ENCODE measurements at regions not wholly inside any gene's neighbourhood (a gene's known extent, or its start where the extent isn't known, plus 50 kb on each side); places are given as distances from the start of the nearest gene placed in this dataset.

DNA sequence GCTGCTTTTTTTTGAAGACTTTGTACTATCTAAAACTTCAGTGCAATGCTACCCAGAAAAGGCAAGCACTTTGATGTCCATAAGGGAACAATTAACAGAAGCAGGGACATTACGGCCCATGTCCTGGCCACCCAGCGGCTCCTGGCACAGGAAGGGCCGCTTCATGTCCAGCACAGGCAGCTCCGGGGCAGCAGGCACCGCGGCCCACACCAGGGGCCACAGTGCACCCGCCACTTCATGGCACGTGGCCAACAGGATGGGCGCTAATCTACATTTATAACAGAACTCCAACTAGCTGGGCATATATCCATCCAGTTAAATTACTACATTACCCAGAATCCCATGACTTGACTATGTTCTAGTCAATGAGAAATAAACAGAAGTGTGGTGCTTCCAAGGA lies 198.2 kb upstream of the ID4 start:
- no peak for DNase-seq

- no peak for DNase-seq
These were observed 193.9 kb upstream of the ID4 start for GRCh38 chr6:19643287-19643686.

DNA sequence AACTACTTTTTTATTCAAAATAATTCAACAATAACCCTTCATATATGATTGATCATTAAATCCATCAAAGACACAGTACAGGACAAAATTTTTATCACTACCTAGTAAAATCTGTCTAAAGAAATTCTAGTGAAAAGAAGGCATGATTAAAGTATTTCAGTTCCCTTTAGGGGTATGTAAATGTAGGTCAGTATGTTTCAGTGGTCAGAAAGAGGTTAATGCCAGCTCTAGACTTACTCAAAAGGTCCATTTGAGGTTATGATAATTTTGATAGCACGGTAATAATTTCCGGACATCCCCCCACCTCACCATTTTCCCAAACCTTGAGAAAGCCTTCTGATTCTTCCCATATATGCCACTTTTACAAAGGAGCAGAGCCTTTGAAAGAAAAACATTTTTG lies 193.5 kb upstream of the ID4 start:
- no peak for DNase-seq

DNA sequence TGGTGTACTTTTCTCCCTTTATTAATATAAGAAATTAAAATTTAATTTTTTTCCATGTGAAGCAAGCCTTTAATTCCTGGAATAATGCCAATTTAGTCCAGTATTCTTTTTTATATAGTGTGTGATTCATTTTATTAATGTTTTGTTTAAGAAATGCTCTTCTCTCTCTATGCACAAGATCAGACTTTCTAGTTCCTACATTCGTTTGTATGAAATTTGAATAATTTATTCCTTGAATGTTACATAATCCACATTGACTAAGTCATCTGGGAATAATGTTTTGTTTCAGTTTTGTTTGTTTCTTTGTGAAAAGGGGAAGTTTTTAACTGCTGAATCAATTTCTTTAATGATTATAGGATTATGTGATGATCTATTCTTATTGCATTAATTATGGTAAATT lies 181.4 kb upstream of the ID4 start:
- DNase-seq: no peak

DNA sequence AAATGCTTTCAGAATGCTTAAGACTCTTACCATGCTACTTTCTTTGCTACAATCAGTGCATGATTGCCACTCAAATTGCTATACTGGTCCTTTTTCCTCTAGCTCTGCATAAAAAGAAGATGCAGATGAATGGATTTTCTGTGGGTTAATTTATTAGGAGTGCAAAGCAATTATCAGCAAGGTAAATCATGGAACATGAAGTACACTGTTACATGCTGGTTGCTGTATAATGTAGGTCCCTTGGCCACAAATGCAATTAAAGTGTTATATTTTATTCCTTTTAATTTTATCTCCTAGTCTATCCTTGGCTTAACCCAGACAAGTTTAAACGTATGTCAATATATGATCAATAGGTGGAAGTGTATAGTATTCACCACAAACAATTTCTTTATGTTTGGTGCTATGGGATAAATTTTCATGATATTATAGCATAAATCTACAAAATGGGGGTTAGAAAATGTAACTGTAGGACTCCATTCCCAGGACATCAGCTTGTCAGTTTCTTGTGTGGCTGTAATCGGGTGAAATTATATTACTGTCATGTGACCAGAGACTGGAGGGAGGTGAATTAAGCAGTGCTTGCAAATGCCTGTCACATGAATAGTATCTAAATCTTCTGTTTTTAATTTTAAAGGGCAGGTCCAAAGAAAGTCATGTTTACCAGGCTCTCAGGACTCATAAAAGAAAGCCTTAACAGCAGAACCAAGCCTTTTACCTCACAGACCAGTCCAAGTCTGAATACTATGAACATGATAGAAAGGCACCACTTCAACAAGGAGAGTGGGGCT lies 176.9 kb upstream of the ID4 start:
- DNase-seq: no peak

DNA sequence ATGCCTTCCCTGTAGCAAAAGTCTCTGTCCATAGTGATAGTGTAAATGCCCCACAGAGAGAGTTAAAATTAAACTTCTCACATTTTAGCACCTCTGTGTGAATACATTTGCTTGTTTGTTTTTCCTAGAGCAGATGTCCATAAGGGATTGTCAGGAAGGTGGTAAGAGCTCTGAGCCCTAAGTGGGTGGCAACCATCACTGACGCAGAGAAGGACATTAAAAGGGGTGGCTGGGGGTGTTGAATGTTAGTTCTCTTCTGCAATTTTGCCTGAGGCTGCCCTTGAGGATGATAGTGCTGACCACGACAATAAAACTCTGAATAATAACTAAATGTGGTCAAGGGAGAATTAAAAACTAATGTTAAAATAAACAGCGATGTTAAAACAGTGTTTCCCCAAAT lies 174.3 kb upstream of the ID4 start:
- no peak for DNase-seq

GRCh38 chr6:19663479-19663878 lies 173.7 kb upstream of the ID4 start:
- DNase-seq: no peak

DNA sequence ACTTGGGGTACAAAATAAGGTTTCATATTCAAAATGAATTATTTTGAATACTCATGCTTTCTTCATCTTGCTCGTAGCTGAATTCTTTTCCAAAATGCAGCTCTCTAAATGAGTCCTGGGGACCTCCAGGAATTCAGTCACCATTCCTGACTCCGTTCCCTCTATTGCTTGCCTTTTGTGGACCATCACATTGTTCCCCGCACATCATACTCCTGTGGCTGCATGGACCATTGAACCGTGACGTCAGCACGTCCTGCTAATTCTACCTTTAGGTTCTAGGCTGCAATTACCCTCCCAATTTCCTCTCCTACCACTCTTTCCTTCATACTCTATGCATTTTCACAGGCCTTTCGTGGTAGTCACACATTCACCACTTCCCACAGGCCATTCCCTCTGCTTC lies 173.1 kb upstream of the ID4 start:
- no peak for DNase-seq

GRCh38 chr6:19664878-19665612 lies 172.1 kb upstream of the ID4 start:
- DNase-seq: no peak

GRCh38 chr6:19665613-19665909 lies 171.6 kb upstream of the ID4 start:
- no peak for DNase-seq

GRCh38 chr6:19668710-19669109 lies 168.5 kb upstream of the ID4 start:
- DNase-seq: no peak

- DNase-seq: no peak
These were observed 168.0 kb upstream of the ID4 start for GRCh38 chr6:19669206-19669605.

- DNase-seq: no peak
These were observed 154.3 kb upstream of the ID4 start for GRCh38 chr6:19682859-19683258.

DNA sequence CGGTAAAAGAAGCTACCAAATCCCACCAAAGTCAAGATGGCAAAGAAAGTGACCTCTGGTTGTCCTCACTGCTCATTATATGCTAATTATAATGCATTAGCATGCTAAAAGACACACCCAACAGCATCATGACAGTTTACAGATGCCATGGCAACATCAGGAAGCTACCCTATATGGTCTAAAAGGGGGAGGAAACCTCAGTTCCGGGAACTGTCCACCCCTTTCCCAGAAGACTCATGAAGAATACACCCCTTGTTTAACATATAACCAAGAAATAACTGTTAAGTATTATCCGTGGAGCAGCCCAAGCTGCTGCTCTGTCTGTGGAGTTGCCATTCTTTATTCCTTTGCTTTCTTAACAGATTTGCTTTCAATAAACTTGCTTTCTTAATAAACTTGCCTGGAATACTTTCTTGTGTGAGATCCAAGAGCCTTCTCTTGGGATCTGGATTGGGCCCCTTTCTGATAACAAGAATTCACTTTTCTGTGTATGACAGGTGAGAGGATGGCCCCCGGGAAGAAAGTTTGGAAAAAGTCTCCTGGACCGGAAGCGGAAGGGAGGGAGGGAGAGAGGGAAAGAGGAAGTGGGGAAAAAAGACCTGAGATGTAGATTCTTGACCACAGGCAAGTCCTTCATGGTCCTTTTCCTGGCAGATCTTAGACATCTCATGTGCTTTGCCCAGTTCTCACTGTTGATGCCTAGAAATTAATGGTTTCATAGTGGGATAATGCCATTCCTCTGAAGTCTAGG lies 146.7 kb upstream of the ID4 start:
- no peak for DNase-seq

DNA sequence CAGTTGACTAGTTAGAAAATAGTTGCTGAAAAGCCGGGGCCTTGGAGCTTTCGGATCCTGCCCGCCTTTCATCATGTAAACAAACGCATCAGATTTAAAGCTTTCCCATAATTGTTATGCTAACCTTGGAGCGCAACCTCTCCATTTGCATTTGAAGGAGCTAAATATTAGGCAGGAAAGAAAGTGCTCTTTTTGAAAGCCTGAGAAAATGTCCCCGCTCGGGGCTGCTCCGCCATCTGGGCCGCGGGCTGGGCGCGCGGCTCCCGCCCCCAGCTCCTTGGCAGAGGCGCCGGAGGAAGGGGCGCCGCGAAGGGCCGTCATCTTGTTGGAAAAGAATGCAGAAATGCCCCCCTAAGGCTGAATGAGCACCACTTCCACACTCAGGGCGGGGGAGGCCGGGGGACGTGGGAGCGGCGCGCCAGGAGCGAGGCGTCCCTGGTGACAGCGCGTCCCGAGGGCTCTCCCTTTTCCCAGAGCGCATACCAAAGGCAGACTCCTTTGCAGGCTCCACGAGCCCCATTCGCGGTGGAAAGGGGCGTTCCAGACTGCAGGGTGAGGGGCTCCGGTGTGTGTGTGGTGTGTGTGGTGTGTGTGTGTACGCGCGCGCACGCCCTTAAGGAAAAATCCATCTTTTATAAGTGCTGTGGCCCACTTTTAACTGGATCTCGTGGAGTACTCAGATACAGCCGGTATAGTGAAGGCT lies 145.6 kb upstream of the ID4 start:
- DNase-seq: no peak

- DNase-seq: no peak
These were observed 144.5 kb upstream of the ID4 start for GRCh38 chr6:19692506-19693298.

- no peak for DNase-seq
These were observed 142.5 kb upstream of the ID4 start for GRCh38 chr6:19694697-19695096.

DNA sequence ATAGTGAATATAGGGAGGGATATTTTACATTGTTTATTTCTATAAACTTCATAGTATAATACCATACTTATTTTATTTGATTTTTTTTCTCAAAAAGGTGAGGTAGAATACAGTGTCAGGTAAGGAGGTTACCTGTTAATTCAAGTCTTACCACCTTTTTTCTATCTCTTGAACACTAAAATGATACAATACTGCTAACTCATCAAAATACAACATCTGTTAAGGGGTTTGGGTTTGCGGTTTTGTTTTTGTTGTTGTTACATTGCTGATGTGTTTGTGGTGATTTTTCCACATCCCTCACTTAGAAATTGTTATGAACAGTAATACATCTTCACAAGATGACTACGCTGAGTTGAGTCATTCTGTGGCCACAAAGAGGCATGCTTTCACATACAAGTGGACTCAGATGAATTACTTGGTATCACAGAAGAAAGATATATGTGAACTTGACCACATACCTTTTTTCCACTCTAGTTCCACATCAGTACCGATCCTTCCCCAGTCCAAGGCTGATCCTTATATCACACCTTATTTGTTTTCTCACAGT lies 139.4 kb upstream of the ID4 start:
- no peak for DNase-seq

- no peak for DNase-seq
These were observed 137.2 kb upstream of the ID4 start for GRCh38 chr6:19699932-19700331.

DNA sequence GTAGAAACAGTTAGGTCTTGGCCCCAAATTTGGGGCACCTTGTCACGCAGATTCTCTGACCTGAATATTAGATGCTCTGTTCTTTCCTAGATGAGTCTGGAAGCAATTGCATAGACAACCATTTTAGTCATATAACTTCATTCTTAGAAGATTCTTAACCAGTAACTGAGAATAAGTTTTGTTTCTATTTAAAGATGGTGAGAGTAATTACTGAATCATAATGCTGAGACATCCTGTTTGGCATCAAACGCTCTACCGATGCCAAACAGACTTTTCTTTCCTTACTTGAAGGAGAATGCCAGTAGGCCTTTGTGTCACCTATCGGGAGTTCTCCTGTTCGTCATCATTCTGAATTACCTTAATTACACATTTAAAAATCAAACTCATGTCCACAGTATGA lies 131.6 kb upstream of the ID4 start:
- DNase-seq: no peak

GRCh38 chr6:19712012-19712688 lies 125.0 kb upstream of the ID4 start:
- no peak for DNase-seq

GRCh38 chr6:19712998-19713397 lies 124.2 kb upstream of the ID4 start:
- DNase-seq: no peak

Measured in T-helper 1 cell (primary cell).